SW 1271 (cell line): ENCODE measurements at regions not wholly inside any gene's neighbourhood (a gene's known extent, or its start where the extent isn't known, plus 50 kb on each side); places are given as distances from the start of the nearest gene placed in this dataset.

ENCODE experiments used
- DNase-seq, 2 experiments: peaks; one replicate each; lab custom pipeline; 2025; lab: John Stamatoyannopoulos, UW

DNA sequence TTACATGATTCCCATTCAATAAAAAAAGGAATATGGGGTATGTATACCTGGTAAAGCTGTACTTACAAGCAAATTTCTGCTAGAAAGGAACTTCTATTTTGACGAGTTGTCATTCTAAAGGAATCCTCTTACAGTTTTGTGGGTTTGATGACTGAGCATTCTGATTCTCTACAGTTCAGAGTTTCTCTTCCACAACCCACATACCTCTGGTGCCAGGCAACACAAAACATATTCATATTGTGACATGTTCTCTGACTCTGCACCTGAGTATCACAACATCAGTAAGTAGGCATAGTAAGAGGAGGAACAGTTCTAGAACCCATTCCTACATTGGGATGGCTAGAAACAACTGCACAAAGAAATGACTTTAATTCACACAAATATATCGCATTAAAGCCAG, 636.6 kb downstream of the MED13L start:
- no peak for DNase-seq

DNA sequence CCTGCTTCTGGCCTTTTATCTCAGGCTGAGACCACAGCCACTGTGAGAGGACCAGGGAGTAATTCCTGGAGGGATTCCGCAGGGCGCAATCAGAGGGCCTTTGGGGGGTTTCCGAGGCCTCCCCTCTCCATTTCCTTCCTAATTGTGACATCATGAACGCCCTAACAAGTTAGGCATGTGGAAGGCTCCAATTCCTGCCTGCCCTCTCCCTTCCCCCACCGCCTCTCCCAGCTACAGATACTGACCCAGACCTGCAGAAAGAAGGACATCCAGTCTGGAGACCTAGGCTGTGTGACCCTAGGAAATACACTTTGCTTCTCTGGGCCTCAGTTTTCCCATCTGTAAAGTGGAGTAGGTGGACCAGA, 637.9 kb downstream of the MED13L start:
- DNase-seq = no peak

DNA sequence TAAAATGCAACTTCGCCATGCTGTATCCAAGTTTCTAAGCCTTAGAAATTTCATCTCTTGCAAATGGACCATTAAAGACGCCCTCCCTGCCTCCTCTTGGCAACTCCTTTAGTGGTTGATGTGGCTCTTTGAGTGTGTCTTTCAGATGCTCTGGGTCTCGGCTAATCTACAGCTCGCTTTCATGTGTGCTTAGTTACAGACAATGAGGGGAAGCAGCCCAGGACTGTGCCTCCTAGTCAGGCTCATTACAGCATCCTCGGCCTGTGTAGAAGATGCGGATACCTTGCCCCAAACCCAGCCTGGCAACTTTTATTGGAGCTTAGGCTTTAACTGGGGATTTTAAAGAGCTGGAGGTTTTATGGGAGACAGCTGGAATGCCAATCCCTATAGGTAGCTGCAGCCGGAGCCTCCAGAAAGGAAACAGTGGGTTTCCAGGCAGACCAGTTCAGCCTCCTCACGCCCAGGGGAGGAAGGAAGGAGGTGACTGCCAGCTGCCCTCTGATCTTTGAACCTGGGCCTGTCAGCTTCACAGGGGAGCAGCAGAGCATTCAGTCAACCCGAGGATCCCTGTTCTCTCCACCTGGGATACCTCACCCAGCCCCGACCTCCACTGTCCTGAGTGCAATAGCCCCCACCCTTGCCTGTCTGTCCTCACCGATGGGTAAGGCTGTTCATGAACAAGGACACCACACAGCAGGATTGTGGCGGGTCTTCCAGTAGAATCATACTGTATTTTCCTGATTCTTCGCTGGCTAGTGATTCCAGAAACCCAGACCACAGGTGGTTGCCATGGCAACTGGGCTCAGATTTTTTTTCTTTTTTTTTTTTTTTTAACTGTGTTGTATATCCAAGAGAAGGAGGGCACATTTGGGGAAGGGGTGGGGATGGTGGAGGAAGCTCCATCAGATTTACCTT, 638.5 kb downstream of the MED13L start:
- DNase-seq = no peak

DNA sequence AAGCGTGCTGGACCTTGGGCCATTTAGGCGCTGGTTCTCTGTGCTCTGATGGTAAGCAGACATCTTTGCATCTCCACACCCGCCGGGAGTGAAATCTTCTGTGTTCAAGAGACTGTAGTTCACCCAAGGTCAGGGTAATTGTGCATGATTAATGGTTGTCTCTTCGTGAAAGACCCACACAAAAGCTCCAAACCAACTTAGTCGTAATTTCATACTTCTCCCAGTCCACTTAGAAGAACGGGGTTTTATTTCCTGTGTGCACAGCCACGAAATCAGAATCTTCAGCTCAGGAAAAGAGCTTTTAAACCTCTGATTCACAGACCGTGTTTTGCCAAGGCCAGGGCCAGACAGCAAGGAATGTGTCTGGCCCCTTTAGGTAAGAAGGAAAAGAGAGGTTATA, 640.9 kb downstream of the MED13L start:
- no peak for DNase-seq

DNA sequence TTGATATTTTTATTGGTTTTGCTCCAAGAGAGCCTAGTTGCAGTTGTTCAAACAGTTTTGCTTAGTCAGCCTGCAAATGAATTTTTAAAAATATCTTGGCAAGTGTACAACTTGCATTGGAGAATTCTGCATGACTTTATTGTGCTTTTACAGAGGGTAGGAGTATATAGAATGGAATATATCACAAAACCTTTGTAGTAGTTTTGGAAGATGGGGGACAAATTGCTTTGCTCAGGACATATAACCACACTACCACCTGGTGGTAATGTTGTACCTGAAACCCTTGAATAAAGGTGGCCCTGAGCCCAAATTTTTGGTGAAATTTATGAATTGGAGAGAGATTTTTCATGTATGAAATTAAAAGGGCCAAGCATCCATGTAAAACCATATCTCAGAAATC, 645.2 kb downstream of the MED13L start:
- no peak for DNase-seq

DNA sequence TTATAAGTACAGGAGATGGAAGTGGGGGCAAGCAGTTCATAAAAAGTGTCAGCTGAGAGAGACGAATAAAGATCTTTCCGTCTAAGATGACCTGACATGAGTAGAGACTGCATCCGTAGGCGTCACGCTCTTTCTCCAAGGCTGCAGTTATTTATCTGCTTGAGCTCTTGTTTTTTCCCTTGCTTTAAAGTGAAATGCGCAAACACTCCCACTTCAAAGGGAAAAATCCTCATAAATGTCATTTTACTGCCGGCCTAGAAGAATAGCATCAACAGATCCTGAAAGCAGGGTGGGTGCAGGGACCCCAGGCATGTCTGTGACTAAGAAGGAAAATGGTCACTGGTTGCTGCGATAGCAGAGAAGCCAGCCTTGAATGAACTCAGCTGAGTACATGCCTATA, 647.4 kb downstream of the MED13L start:
- no peak for DNase-seq

DNA sequence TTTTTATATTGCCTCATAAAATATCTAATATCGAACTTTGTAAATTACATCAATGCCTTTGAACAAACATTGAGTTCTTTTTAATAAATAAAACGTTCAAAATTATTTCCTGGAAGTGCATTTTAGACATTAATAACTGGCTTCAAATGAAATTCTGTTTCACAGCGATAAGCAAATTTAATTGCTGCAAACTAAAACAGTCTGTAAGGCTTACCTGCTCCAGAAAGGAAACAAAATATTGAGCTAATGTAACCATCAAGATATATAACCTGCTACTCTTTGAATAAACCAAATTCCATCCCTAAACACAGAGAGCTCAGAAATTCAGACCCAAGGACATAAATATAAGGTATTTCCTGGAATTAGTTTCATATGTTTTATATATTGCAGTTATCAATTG, 651.3 kb downstream of the MED13L start:
- no peak for DNase-seq

DNA sequence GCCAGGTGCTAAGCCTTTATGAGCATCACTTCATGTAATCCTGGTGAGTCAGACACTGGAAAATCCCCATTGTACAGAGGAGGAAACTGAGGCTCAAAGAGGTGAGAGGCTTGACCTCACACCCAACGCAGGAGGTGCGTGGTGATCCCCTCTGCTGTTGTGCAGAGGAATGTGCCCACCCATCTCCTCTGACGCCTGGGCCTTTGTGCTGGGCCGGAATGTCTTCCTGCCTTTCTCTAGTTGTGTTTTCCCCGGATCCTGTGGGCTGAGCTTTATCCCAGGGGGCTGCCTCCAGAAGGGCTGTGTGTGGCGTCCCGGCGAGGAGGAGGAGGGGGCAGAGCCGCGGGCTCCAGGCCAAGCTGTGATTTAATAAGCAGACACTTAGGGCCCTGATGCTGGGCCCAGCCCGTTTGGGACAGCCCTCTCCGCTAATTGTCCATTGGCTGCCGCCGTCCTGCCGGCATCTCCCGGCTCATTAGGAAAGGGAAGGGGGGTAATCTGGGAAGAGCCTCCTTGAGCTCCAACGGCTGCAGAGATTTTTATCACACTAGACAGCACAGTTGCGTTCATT, 653.6 kb downstream of the MED13L start:
- no peak for DNase-seq

DNA sequence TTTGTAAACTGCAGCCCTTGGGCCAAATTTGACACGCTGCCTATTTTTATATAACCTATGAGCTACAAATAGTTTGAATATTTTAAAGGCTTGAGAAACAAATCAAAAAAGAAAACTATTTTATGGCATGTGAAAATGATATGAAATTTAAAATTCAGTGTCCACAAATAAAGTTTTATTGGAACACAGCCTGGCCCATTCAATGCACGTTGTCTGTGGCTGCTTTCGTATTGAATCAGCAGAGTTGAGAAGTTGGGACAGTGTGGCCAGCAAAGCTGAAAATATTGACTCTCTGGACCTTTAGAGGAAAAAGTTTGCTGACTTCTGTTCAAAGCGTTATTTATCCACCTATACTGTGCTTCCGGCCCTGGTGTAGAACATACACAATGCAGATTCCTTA, 654.2 kb downstream of the MED13L start:
- DNase-seq = no peak

DNA sequence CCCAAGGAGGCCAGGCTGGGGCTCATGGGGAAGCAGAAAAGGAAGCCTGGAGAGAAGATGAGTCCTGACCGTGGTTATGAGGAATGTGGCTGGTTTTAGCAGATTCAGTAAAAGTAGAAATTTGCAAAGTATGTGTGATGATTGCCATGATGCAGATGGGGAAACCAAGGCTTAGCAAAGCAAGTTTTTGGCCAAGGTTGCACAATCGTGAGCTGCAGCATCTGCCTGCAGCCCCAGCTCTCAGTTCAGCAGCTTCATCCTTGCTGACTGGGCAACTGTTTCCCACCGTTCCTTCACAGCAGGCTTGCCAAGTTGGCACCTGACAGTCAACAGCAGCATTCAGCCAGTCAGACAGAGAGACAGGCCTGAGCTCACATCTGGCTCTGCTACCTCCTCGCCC, 656.7 kb downstream of the MED13L start:
- DNase-seq = no peak

DNA sequence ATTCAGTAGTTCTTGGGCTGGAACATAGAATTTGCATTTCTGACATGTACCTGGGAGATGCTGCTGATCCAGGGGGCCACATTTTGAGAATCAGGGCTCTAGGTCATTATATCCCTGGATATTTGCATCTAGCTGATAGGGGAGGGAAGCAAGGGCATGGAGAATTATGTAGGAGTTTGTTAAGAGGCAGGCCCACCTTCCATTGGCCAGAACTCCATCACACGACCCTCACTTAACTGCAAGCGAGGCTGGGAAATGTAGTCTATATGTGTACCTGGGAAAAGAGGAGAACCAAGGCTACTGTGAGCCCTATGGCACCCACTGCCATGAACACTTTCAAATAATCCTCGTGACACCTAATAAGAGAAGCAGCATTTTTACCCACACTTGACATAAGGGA, 657.6 kb downstream of the MED13L start:
- DNase-seq = no peak

DNA sequence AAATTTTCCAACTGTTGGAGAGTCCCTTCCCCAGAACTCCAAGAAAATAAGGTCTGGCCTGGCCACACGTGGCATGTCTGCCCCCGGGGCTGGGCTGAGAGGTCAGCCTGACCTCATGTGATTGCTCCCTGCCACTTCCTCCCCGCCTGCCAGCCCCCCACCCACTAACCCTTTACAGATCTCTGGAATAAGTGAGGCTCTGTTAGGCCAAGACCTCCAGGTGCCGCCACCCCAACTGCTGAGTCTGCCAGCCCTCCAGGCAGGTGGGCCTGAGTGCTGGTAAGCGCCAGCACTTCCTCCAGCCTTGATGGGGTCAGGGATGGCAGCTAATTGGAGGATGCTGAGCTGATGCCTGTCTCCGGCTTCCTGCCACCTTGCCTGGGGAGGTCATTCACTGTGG, 658.4 kb downstream of the MED13L start:
- no peak for DNase-seq

DNA sequence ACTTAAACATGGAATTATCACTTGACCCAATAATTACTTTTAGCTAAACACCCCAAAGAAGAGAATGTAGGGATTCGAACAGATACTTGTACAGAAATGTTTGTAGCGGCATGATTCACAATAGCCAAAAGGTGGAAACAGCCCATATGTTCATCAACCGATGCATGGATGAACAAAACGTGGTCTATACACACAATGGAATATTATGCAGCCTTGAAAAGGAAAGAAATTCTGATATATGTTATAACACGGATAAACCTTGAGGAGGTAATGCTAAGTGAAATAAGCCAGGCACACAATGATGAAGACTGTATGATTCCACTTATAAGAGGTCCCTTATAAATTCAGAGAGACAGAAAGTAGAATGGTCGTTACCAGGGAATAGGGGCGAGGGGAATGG, 659.4 kb downstream of the MED13L start:
- DNase-seq = no peak

DNA sequence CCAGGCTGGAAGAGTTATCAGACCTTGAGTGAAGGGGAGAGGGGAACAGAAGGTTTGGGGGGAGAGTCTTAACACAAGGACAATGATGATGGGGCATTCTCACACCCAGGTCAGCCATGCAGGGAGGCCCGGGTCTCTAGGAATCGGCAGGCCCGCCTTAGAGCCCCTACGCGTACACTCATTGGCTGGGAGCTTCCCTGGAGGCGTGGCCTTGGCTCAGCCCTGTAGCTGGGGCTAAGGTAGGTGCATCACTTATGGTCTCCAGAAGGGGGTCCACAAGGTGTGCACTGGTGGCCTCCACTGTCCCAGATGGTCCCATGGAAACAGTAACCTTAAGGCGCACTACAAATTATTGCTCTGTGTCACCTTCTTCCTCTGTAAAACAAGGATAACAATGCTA, 660.1 kb downstream of the MED13L start:
- no peak for DNase-seq

DNA sequence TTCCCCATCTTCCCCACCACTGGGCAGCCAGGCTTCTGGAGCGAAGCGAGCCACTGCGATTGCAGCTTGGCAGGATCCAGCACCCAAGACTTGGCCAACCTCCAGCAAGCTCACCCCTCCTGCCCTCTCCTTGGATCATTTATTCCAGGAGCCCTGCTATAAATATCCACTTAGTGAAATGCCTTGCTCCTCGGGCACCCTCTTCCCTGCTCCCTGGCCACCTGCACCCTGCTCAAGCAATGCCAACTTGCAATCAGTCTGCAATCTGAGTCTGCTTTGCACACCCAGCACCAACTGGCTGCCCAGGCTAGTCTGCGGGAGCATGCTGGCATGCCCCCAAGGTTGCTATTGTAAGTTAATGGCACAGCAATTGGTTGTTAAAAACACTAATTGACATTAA, 666.0 kb downstream of the MED13L start:
- DNase-seq = no peak

DNA sequence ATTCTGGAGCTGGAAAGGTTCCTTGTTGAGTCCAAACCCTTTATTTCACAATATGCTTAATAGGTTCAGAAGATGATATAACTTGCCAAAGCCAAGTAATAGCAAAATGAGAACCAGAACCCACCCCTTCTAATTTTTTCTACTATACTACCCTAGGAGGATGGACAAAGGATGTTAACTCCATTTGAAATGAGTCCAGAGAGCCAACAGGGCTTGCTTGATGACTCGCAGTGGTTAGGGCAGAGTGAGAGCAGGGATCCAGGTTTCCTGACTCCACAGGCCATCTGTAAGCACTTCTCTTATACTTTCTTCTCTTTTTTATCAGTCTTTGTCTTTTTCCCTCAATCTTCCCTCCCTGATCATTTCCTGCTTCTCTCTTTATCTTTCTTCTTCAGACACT, 668.1 kb downstream of the MED13L start:
- DNase-seq = no peak

DNA sequence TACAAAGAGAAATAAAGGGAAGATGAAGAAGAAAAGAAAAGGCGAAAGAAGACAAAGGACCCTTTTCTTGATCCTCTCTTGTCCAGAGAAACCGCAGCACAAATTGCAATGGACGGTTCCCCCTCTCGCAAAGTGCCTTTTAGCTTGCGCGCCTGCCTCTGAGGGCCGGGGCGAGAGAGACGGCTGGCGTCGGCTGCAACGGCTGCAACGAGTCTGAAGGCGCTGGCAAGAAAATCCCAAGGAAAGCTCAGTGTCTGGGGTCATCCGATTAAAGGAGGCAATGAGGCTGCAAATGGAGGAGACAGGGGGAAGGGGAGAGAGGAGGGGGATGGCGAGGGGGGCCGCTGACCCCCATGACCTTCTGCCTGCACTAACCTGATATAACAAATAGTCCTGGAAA, 671.5 kb downstream of the MED13L start:
- no peak for DNase-seq

DNA sequence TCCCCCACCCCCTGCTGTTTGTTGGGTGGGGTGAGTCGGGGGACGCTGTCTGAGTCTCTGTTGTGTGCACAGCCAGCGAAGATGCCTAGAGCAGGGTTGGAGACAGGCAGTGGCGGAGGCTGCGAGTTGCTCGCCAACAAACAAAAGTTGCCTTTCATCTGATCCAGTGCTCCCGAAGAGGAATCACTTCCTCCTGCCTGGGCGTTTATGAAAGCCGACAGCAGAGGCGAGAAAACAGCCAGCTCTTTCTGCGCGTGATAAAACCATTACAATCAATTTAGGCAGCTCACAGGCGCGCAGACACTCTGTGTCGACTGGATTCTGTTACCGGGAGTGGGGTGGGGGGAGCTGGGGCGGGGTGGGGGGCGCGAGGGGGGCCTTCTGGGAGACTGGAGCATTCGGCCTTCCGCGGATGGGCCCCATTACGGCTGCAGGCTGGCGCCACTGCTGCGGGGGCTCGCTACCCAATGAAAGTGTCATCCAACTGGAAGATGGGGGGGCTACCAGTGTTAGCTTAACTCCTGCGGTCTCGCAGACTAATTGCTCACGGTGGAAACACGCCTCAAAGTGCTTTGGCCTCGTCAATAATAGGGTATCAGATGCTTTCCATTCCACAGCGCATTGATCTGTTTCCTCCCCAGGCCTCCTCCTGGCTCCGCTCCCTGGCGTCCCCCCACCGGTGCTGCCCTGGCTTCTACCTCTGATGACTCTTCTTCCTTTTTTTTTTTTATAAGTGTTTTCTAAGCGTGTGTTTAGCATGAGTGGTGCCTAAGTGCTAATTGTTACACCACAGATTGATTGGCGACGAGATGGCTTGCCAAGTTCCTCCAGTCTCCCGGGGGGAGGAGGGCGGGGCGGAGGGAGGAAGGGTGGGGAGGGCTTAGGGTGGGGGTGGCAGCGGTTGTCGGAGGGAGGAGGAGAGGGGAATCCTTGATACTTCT, 678.4 kb downstream of the MED13L start:
- DNase-seq = no peak

DNA sequence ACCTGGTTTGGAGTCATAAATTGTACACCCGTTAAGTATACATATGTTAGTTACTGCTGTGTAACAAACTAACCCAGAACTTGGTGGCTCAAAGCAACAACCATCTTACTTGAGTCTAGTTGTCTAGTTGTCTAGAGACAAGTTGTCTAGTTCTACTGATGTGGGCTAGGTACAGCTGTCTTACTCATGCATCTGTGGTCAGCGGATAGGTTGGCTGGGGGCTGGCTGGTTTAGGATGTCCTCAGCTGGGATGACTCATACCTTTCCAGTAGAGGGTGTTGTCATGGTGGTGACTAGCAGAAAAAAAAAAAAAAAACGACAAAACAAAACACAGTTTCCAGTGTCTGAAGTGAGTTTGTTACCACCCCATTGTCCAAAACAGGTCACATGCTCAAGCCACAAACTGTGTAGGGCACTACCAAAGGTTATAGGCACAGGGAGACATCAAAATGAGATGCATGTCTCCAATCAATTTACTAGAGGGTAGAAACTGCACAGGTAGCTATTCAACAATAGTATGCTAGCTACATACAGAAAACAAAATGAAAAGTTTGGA, 680.3 kb downstream of the MED13L start:
- no peak for DNase-seq

DNA sequence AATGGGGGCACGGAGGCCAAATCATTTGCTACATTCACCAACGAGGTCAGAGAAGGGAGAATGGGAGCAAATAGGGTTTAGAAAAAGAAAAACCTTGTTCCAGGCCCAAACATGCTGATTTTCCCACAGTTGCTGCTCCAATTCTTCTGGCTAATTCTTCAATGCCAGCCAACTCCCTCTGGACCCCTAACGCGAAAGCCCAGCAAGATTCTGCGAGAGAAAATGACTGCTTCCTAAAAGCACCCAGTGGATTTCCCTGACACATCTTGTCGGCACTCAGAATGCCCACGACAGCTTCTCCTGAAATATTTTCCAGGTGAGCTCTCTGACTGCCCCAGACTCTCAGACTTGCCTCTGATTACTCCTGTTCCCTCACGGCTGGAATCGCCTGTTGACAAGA, 689.4 kb downstream of the MED13L start:
- no peak for DNase-seq

DNA sequence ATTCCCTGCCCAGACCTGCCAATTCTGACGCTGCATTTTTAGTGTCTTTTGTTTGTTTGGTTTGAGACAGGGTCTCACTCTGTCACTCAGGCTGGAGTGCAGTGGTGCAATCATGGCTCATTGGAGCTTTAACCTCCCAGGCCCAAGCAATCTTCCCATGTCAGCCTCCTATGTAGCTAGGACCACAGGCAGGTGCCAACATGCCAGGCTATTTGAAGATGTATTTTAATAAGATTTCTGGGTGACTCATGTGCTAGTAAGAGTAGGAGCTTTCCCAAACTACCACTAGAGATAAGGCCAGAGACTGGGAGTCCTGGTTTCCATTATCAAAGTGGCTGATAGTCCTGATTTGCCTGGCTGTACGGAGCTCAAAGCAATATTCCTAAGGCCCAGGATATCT, 693.3 kb downstream of the MED13L start:
- DNase-seq = no peak

DNA sequence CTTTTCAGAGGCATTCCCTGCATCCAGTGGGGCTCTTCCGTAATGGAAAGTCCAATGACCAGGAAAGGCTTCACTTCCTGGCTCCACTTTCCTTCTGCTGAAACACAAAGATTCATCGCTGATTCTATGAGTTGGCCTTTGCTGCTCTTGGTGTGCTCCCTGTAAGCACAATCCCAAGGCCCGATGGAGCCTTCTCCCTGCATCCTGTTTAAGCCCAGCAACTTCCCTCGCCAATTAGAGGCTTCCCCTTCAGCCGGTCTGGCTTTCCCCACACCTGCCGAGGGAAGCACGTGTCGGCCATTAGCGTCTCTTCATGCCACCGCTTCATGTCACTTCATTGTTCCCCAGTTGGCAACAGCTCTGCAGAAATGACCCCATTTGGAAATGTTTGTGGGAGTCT, 693.9 kb downstream of the MED13L start:
- DNase-seq = no peak

DNA sequence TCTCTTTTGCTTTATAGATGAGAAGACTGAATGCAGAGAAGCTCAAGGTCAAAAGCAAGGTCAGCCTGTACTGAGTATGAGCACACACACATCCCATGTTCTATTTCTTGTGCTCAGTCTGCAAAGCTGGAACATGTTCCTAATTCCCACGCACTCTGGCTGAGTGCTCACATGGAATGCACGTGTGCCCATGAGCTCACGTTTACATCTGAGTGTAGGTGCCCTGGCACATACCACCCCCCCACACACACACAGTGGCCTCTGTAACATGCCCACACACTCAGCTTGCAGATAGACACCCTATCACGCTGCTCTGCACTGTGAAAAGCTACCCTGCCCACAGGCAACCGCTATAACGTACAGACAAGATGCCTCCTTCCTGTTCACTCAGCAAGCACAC, 700.1 kb downstream of the MED13L start:
- no peak for DNase-seq
